ENCODE measurements at regions not wholly inside any gene's neighbourhood (a gene's known extent, or its start where the extent isn't known, plus 50 kb on each side); places are given as distances from the start of the nearest gene placed in this dataset.
"Not testable (repeated sequence)": the region's sequence is repeated elsewhere in the genome, so short reads cannot be mapped to it uniquely, and the experiment has no call there.

DNA sequence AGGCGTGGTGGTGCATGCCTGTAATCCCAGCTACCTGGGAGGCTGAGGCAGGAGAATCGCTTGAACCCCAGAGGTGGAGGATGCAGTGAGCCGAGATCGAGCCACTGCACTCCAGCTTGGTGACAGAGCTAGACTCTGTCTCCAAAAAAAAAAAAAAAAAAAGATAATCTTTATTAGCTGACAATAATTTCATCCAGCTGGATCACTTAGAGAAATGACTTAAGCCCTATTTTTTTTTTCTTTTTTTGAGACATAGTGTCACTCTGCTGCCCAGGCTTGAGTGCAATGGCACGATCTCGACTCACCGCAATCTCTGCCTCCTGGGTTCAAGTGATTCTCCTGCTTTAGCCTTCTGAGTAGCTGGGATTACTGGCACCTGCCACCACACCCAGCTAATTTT is 51.6 kb upstream of the MAP4K4 start:
- ATAC-seq: not testable (repeated sequence)

- no peak for ATAC-seq
These were observed 52.6 kb upstream of the MAP4K4 start for GRCh38 chr2:101644842-101645383.

DNA sequence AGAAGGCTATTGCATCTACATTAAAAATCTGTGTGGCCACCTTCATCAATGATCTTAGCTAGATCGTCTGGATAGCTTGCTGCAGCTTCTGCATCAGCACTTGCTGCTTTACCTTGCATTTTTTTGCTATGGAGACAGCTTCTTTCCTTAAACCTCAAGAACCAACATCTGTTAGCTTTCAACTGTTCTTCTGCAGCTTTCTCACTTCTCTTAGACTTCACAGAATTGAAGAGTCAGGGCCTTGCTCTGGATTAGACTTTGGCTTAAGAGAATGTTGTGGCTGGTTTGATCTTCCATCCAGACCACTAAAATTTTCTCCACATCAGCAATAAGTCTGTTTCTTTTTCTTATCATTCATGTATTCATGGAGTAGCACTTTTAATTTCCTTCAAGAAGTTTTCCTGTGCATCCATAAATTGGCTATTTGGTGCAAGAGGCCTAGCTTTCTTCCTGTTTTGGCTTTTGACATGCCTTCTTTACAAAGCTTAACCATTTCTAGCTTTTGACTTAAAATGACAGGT is 54.4 kb upstream of the MAP4K4 start:
- ATAC-seq: no peak

- ATAC-seq: no peak
These were observed 58.5 kb upstream of the MAP4K4 start for GRCh38 chr2:101638817-101639605.

DNA sequence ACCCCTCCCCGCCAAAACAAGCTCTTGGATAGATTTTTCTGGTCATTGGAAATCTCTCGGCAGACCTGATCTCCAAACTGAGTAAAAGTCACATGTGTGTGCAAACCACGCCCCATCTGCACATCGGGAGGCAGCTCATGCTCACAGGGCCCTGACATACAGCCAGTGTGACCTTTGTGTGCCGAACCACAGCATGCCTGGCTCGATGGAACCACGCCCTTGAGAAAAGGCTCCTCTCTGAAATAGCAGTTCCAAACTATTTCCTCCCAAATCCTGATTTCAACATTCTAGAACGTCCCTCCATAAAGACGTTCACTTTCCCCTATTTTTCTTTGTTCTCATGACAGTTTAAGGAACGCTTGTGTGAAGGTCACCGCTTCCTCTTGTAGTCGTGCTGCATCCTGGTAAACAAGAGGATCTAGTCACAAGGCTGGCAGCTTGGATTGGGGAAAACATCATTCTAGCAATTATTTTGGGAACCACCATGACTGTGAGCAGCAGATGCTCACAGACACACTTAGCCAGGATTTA is 59.3 kb upstream of the MAP4K4 start:
- no peak for ATAC-seq

DNA sequence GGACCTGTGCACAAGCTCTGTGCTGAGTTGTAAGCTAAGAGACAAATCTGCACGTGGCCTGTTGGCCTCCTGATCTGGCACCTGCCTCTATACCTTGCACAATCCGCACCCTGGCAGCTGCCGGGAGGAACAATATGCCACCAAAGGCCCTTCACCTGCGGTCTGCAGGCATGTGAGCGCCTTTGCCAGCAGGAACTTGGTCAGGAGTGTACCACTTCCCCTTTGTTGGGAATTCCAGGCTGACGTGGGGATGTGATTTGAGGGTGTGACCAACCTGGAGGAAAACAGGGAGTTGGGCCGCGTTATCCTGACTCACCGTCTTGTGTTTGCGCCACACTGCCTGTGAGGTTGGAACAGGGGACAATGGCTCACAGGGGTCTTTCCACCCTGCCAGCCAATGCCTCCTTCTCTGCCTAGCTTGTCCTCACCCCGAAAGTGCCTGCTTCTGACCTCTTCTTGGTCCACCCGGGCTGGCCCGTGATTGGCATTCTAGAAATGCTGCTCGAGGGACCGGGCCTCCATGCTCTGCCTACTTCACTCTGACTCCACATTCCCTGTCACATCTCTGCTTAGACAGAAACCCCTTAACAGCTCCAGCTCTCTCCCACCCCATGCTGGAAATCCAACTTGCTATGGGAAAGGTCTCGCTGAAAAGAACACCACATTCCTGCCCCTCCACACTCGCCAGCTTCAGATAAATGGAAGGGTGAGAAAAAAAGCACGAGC is 67.1 kb upstream of the MAP4K4 start:
- peak; percentile 87 for ATAC-seq

- no peak for ATAC-seq
These were observed 69.5 kb upstream of the MAP4K4 start for GRCh38 chr2:101628030-101628392.

DNA sequence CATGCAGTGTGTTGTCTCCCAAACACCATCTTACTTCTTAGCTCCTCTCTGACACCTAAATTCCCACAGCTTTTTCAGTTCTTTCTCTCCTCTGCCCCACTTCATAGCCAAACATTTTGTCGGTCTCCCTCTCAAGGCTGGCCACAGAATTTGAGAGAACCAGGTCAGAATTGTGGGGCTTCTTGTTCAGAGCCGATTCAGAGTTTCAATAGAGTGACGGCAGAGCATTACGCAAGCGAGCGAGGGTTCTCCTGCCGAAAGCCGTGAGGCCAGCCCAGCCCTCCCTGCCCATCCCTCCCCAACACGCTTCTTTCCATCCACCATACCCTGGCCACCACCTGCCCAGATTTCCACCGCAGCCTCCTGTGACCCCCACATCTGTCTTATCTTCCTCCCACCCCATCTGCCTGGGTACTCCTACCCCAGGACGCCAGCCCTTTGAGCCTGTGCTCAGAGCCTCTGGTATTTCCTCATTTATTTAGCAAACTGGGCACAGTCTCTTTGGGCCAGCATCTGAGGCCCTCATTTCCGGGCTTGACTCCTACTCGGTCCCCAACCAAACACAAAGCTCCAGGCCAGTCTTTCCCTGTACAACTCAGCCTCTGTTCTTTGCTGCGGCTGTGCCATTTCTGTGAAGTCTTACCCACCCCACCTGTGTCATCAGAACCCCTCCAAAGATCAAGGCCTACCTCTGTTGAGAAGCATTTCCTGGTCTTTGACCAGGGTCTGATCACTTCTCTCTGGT is 70.0 kb upstream of the MAP4K4 start:
- no peak for ATAC-seq

- ATAC-seq: not testable (repeated sequence)
These were observed 71.7 kb upstream of the MAP4K4 start for GRCh38 chr2:101625814-101626213.

DNA sequence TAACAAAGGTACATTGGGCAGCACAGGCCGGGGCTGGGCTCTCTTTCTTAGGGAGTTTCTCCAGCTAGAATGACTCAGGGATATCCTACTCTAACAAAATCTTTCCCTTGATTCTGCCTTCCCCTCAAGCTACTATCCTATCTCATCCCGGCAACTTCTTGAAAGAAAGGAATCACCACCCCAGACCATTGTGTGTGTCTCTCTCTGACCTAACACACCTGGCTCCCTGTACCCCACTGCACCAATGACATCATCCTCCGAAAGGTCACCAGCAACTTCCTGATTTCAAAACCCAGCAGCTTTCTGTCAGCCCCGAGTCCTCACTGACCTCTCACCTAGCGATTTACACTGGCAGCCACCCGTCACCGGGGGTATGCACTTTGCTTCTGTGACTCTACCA is 72.1 kb upstream of the MAP4K4 start:
- ATAC-seq: no peak

DNA sequence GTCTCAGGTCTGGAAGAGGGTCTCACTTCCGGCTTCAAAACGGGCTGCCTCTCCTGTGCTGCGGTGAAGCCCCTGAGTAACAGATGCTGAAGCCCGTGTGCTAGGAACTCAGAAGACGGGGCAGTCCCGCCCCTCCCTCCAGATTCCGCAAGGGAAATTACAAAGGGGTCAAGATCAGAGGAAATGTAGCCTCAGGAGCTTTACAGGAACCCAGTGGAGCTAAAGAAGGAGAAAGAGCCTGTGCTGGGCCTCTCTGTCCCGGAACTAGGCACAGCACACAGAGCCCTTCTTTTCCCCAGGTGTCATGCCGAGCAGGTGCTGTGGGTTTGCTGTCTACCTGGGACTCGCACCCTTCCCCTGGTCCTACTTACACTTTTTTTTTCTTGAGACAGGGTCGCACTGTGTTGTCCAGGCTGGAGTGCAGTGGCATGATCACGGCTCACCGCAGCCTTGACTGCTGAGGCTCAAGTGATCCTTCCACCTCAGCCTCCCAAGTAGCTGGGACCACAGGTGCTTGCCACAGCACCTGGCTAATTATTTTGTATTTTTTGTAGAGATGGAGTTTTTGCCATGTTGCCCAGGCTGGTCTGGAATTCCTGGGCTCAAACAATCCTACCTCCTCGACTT is 72.7 kb upstream of the MAP4K4 start:
- ATAC-seq: no peak

- no peak for ATAC-seq
These were observed 74.4 kb upstream of the MAP4K4 start for GRCh38 chr2:101623031-101623521.

DNA sequence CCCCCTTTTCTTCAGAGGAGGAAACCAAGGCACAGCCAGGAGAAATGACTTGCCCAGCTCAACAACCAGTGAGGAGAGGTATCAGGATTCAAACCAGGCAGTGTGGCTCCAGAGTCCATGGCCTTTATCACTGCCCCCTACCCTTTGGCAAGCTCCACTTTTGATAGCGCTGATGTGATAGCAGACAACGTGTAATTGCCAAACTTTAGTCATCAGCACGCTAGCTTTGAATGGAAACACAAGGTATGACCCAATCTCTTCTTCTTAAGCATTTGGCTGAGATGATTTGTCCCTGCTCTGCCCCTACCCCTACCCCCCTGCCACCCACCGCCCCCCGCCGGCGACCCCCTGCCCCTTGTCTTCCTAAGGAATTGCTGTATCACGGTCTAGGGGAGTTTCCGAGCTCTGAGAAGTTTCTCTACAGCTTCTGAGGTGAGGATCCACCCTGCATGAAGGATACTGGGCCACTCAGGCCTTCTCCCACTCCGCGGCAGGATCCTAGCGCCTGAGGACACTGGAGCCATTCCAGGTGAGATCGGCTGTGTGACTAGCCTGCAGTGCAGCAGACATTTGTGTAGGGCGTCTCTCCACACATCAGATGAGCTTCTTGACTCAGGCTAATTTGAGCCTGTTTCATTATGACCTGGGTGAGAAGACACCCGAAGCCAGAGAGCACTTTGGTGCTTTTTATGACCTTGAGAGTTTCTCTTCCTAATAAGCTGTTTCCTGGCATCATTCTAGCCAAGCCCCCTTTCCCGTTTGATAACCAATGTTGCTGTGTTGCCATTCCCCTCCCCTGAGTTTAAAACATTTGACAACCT is 75.1 kb upstream of the MAP4K4 start:
- no peak for ATAC-seq

GRCh38 chr2:101619191-101619591 is 78.3 kb upstream of the MAP4K4 start:
- ATAC-seq: no peak

GRCh38 chr2:101617796-101618195 is 79.7 kb upstream of the MAP4K4 start:
- no peak for ATAC-seq

GRCh38 chr2:101617188-101617587 is 80.3 kb upstream of the MAP4K4 start:
- ATAC-seq: no peak

DNA sequence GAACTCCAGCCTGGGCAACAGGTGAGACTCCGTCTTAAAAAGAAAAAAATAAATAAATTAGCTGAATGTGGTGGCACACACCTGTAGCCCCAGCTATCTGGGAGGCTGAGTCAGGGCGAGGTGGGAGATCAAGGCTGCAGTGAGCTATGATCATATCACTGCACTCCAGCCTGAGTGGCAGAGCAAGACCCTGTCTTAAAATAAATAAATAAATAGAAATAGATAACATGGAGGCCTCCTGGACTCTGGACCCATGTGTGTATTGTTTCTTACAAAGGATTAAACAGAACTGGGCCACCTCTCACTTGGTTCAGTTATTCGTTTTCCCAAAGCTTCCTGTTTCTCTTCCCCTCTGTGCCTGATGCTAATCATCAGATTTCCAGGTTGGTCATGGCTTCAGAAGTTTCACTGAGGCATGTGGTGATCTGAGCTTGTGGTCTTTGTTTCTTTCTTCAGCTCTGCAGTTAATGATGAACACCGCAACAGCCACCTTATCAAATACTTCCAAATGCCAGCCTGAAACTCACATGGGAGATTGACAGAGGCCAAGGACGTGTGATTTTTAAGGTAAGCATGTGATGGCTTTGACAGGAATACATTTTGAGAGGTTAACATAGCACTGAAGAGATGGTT is 83.3 kb upstream of the MAP4K4 start:
- no peak for ATAC-seq

GRCh38 chr2:101613056-101613704 is 84.3 kb upstream of the MAP4K4 start:
- no peak for ATAC-seq

- no peak for ATAC-seq
These were observed 85.5 kb upstream of the MAP4K4 start for GRCh38 chr2:101612019-101612418.

- no peak for ATAC-seq
These were observed 86.7 kb upstream of the MAP4K4 start for GRCh38 chr2:101610750-101611315.

Measured in esophagus mucosa (tissue), 1 donor.